HFFc6 (cell line): ENCODE measurements at regions not wholly inside any gene's neighbourhood (a gene's known extent, or its start where the extent isn't known, plus 50 kb on each side); places are given as distances from the start of the nearest gene placed in this dataset.
"Not testable (repeated sequence)": the region's sequence is repeated elsewhere in the genome, so short reads cannot be mapped to it uniquely, and the experiment has no call there.

Experiments
- DNase-seq: peaks from one replicate; pipeline ENCODE4 v3.0.0-alpha.2; 2018
- H3K27ac Mint-ChIP-seq: 2 replicates; pipeline ENCODE4 v1.8.0; 2020; ENCODE audit warnings: mild to moderate bottlenecking, mixed read lengths
- H3K27me3 Mint-ChIP-seq: 2 replicates; pipeline ENCODE4 v1.8.0; 2021; ENCODE audit warnings: mild to moderate bottlenecking, moderate library complexity, mixed read lengths; ENCODE audit not compliant: insufficient read depth
- H3K36me3 Mint-ChIP-seq: 2 replicates; pipeline ENCODE4 v1.8.0; 2021; ENCODE audit warnings: low read depth, mixed read lengths
- H3K4me1 Mint-ChIP-seq: 2 replicates; pipeline ENCODE4 v1.8.0; 2020; ENCODE audit warnings: low read depth, mixed read lengths
- H3K4me3 Mint-ChIP-seq: 2 replicates; pipeline ENCODE4 v1.8.0; 2020; ENCODE audit warnings: mild to moderate bottlenecking, moderate library complexity, mixed read lengths
- H3K9me3 Mint-ChIP-seq: 2 replicates; pipeline ENCODE4 v1.8.0; 2020; ENCODE audit warnings: mild to moderate bottlenecking, mixed read lengths
- TF ChIP-seq, protein P1 (sequence below): fragments of 200-600 bp; sonication (generic); IDR thresholded peaks from 2 replicates; pipeline ENCODE4 v1.5.0; 2021; ENCODE audit warnings: antibody characterized with exemption, mild to moderate bottlenecking

DNA sequence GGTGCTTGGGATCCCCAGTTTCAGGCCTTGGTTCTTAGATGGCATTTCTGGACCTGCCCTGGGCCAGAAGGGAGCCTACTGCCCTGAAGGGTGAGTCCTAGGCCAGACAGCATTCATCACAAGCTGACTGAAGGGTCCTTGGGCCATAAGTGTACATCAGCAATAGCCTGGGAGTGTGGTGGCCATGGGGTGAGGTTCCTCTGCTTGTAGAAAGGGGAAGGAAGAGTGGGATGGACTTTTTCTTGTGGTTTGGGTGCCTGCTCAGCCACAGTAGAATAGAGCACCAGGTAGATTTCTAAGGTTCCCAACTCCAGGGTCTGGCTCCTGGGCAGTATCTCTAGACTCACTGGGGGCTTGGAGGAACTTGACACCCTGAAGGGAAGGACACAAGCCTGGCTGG lies 95.2 kb upstream of the PHF24 start:
- DNase-seq = no peak
- Mint-ChIP-seq H3K27ac (no peak overlapping the region), H3K4me1 (no peaks in the 10 kb centered on the region), H3K9me3 (no peaks in the 10 kb centered on the region), H3K27me3 (peaks cover 15% of the 10 kb centered on the region), H3K36me3 (no peaks in the 10 kb centered on the region), H3K4me3 (no peak overlapping the region)
- TF ChIP-seq, protein P1, sequence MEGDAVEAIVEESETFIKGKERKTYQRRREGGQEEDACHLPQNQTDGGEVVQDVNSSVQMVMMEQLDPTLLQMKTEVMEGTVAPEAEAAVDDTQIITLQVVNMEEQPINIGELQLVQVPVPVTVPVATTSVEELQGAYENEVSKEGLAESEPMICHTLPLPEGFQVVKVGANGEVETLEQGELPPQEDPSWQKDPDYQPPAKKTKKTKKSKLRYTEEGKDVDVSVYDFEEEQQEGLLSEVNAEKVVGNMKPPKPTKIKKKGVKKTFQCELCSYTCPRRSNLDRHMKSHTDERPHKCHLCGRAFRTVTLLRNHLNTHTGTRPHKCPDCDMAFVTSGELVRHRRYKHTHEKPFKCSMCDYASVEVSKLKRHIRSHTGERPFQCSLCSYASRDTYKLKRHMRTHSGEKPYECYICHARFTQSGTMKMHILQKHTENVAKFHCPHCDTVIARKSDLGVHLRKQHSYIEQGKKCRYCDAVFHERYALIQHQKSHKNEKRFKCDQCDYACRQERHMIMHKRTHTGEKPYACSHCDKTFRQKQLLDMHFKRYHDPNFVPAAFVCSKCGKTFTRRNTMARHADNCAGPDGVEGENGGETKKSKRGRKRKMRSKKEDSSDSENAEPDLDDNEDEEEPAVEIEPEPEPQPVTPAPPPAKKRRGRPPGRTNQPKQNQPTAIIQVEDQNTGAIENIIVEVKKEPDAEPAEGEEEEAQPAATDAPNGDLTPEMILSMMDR = no peak

DNA sequence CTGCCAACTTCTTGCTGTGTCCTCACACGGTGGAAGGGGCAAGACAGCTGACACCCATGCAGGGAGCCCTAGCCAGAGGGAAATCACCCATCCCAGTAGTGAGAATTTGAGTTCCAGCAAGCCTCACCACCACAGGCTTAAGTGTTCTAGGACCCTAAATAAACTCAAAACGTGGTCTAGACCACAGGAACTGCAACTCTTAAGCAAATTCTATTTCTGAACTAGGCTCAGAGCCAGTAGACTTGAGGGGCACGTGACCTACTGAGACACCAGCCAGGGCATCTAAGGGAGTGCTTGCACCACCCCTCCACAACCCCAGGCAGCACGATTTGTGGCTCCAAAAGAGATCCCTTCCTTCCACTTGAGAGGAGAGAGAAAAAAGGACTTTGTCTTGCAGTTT lies 96.0 kb upstream of the PHF24 start:
- H3K4me3 Mint-ChIP-seq = no peak overlapping the region
- TF ChIP-seq, protein P1 = no peak
- DNase-seq = no peak
- no peaks in the 10 kb centered on the region for H3K36me3 Mint-ChIP-seq
- no peaks in the 10 kb centered on the region for H3K4me1 Mint-ChIP-seq
- H3K9me3 Mint-ChIP-seq = no peaks in the 10 kb centered on the region
- H3K27me3 Mint-ChIP-seq = peaks cover 15% of the 10 kb centered on the region
- H3K27ac Mint-ChIP-seq = no peak overlapping the region

DNA sequence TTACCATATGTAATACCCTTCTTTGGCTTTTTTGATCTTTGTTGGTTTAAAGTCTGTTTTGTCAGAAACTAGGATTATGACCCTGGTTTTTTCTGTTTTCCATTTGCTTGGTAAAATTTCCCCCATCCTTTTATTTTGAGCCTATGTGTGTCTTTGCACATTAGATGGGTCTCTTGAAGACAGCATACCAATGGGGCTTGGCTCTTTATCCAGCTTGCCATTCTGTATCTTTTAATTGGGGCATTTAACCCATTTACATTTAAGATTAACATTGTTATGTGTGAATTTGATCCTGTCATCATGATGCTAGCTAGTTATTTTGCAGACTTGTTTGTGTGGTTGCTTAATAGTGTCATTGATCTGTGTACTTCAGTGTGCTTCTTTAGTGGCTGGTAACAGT lies 103.1 kb upstream of the PHF24 start:
- H3K9me3 Mint-ChIP-seq, H3K4me3 Mint-ChIP-seq: not testable (repeated sequence)

DNA sequence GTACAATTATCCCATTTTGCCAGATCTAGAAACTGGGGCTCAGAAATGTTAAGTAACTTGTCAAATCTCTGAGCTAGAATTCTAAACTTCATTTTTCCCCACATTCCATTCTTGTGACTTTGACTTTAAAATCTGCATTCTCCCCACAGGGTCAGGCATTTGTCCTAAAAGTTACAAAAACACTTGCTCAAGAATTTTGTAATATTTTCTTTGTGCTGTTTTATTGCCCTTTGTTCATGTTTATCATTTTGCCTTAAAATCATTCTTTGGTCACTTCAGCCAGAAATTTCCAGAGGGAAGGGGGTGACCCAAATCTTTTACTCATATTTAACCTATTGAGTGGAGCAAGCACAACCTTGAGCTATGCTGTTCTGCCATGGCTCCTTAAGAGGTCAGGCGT lies 120.1 kb upstream of the CCL21 start:
- no peak for DNase-seq
- Mint-ChIP-seq H3K27me3 (peaks cover 12% of the 10 kb centered on the region), H3K36me3 (no peaks in the 10 kb centered on the region)

More for the DNA sequence above, 103.1 kb upstream of the PHF24 start:
- H3K4me1 Mint-ChIP-seq, H3K27ac Mint-ChIP-seq, H3K27me3 Mint-ChIP-seq, DNase-seq, H3K36me3 Mint-ChIP-seq: not testable (repeated sequence)

DNA sequence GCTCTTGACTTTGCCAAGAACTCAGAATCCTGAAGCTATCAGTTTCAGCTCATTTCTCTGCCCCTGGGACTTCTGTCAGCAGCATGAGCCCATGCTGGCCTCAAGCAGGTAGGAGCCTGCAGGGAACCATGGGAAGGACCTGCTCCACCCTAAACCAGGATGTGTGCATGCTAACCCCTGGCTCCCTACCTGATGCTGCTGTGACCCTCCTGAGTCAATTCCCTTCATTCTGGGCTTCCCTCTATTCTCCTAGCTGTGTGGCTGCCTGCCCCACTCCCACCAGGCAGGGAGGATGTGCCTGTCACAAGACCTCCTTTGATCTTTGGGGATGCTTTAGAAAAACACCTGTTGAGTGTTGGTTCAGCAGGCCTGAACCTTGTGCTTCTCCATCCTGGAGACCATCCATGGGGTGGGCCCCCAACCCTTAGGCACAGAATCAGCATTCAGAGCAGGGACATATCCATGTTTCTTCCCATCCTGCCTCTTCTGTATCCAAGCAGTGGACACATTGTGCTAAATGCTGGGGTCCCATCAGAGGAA lies 117.1 kb upstream of the CCL21 start:
- Mint-ChIP-seq H3K9me3 (no peaks in the 10 kb centered on the region), H3K36me3 (no peaks in the 10 kb centered on the region), H3K27me3 (peaks cover 13% of the 10 kb centered on the region), H3K4me1 (no peaks in the 10 kb centered on the region), H3K4me3 (no peak overlapping the region), H3K27ac (no peak overlapping the region)
- TF ChIP-seq, protein P1 = no peak
- DNase-seq = no peak

More for the DNA sequence above, 120.1 kb upstream of the CCL21 start:
- Mint-ChIP-seq H3K9me3 (no peaks in the 10 kb centered on the region), H3K4me3 (no peak overlapping the region), H3K4me1 (no peaks in the 10 kb centered on the region), H3K27ac (no peak overlapping the region)
- TF ChIP-seq, protein P1 = no peak

DNA sequence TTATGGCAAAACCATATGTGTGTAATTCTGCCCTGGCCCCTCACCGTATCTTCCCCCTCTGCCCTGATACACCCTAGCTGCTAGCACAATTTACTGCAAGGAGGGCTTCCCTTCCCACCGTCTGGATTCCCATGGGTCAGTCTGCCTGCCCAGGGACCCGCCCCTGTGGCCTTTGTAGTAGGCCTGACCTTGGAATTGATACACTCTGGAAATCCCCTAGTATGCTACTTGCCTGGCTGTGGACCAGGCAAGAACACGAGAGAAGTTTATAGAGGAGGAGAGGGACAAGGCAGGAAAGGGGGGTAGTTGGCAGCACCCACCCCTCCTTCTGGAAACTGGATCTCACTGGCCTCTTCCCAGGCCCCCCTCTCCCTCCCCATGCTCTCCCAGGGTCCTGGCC lies 115.8 kb upstream of the CCL21 start:
- no peak overlapping the region for H3K27ac Mint-ChIP-seq
- no peak for DNase-seq
- no peaks in the 10 kb centered on the region for H3K4me1 Mint-ChIP-seq
- H3K9me3 Mint-ChIP-seq = no peaks in the 10 kb centered on the region
- no peaks in the 10 kb centered on the region for H3K36me3 Mint-ChIP-seq
- TF ChIP-seq, protein P1 = no peak
- peaks cover 12% of the 10 kb centered on the region for H3K27me3 Mint-ChIP-seq
- no peak overlapping the region for H3K4me3 Mint-ChIP-seq
